Esophagus (tissue), 2 donors: ENCODE measurements at regions not wholly inside any gene's neighbourhood (a gene's known extent, or its start where the extent isn't known, plus 50 kb on each side); places are given as distances from the start of the nearest gene placed in this dataset.
A peak's percentile ranks its signal among the peaks of the same experiment; 100 is the strongest.

ENCODE experiments used
- H3K27ac ChIP-seq, 2 donors: one replicate each; pipeline ENCODE4 v1.5.1; 2013; ENCODE audit warnings: low read depth in 2 of 2, mild to moderate bottlenecking in 2 of 2, inconsistent platforms in 1 of 2, low read length in 1 of 2, moderate library complexity in 1 of 2
- H3K27me3 ChIP-seq, 2 donors: one replicate each; pipeline ENCODE4 v1.6.1; 2013; ENCODE audit warnings: low read length in 2 of 2, control low read depth in 1 of 2, mild to moderate bottlenecking in 1 of 2; ENCODE audit not compliant: insufficient read depth in 2 of 2, control insufficient read depth in 1 of 2
- H3K36me3 ChIP-seq, 2 donors: one replicate each; pipeline ENCODE4 v1.6.1; 2013; ENCODE audit warnings: low read length in 1 of 2; ENCODE audit not compliant: control insufficient read depth in 2 of 2, insufficient read depth in 2 of 2
- H3K4me1 ChIP-seq, 2 donors: one replicate each; pipeline ENCODE4 v1.6.1; 2013; ENCODE audit warnings: low read length in 1 of 2; ENCODE audit not compliant: control insufficient read depth in 2 of 2, insufficient read depth in 2 of 2
- H3K4me3 ChIP-seq, 2 donors: one replicate each; pipeline ENCODE4 v1.5.1; 2013; ENCODE audit warnings: low read length in 2 of 2, mild to moderate bottlenecking in 2 of 2, low read depth in 1 of 2, moderate library complexity in 1 of 2
- H3K9me3 ChIP-seq, 2 donors: one replicate each; pipeline ENCODE4 v1.6.1; 2013; ENCODE audit warnings: mild to moderate bottlenecking in 2 of 2, low read depth in 1 of 2, low read length in 1 of 2, moderate library complexity in 1 of 2; ENCODE audit not compliant: control insufficient read depth in 2 of 2, insufficient read depth in 1 of 2
- WGBS, 2 donors: extraction: QIAGEN DNeasy Blood & Tissue Kit; methylation state at CpG; one replicate each; pipeline ENCODE4 v1.1.7; 2013; 5-methylcytosine and 5-hydroxymethylcytosine counted together
- donor health status: healthy with polysubstance abuse.
- donor health status: Bipolar disorder and iron deficiency.

- H3K27me3 ChIP-seq: no peaks in the 10 kb centered on the region
- WGBS, 2 donors: 60 to 62% methylated on average over 12 of the region's 12 CpGs
- no peaks in the 10 kb centered on the region for H3K36me3 ChIP-seq
- H3K9me3 ChIP-seq: no peaks in the 10 kb centered on the region
- H3K4me1 ChIP-seq: no peaks in the 10 kb centered on the region
- H3K4me3 ChIP-seq: no peak overlapping the region
- H3K27ac ChIP-seq: no peak overlapping the region
Observed at GRCh38 chr9:129392093-129392541, 214.1 kb upstream of the IER5L start.

GRCh38 chr9:129391221-129391661, 213.2 kb upstream of the IER5L start:
- WGBS, 2 donors: 90 to 91% methylated on average over 12 of the region's 12 CpGs
- no peak overlapping the region for H3K27ac ChIP-seq
- no peak overlapping the region for H3K4me3 ChIP-seq
- H3K27me3 ChIP-seq: no peaks in the 10 kb centered on the region
- no peaks in the 10 kb centered on the region for H3K4me1 ChIP-seq
- no peaks in the 10 kb centered on the region for H3K36me3 ChIP-seq
- H3K9me3 ChIP-seq: no peaks in the 10 kb centered on the region

GRCh38 chr9:129390541-129390940, 212.5 kb upstream of the IER5L start:
- no peak overlapping the region for H3K27ac ChIP-seq
- H3K36me3 ChIP-seq: no peaks in the 10 kb centered on the region
- no peaks in the 10 kb centered on the region for H3K27me3 ChIP-seq
- H3K4me1 ChIP-seq: no peaks in the 10 kb centered on the region
- no peaks in the 10 kb centered on the region for H3K9me3 ChIP-seq
- H3K4me3 ChIP-seq: no peak overlapping the region
- 83 to 89% methylated on average over 3 of the region's 3 CpGs for WGBS, 2 donors

- H3K4me3 ChIP-seq: no peak overlapping the region
- no peak overlapping the region for H3K27ac ChIP-seq
- H3K9me3 ChIP-seq: no peaks in the 10 kb centered on the region
- 31 to 33% methylated on average over 3 of the region's 3 CpGs for WGBS, 2 donors
- H3K36me3 ChIP-seq: no peaks in the 10 kb centered on the region
- H3K27me3 ChIP-seq: no peaks in the 10 kb centered on the region
- peaks cover 0 to 6% of the 10 kb centered on the region in 2 donors for H3K4me1 ChIP-seq
Observed at GRCh38 chr9:129387822-129388221, 209.8 kb upstream of the IER5L start.

GRCh38 chr9:129386812-129387177, 208.7 kb upstream of the IER5L start:
- Histone ChIP-seq H3K9me3 (no peaks in the 10 kb centered on the region), H3K36me3 (no peaks in the 10 kb centered on the region), H3K4me1 (peaks cover 0 to 13% of the 10 kb centered on the region in 2 donors), H3K27ac (no peak overlapping the region), H3K4me3 (no peak overlapping the region), H3K27me3 (no peaks in the 10 kb centered on the region)
- 79 to 84% methylated on average over 6 of the region's 6 CpGs for WGBS, 2 donors

GRCh38 chr9:129385211-129385934, 207.3 kb upstream of the IER5L start:
- Histone ChIP-seq H3K27me3 (no peaks in the 10 kb centered on the region), H3K27ac (peak overlapping the region in 1 of 2 donors; percentile 34)
- 86 to 87% methylated on average over 11 of the region's 11 CpGs for WGBS, 2 donors

GRCh38 chr9:129384491-129385210, 206.6 kb upstream of the IER5L start:
- Histone ChIP-seq H3K4me1 (peaks cover 0 to 13% of the 10 kb centered on the region in 2 donors), H3K9me3 (no peaks in the 10 kb centered on the region), H3K27me3 (no peaks in the 10 kb centered on the region), H3K27ac (peak overlapping the region; percentile 34 to 98), H3K4me3 (no peak overlapping the region), H3K36me3 (no peaks in the 10 kb centered on the region)
- WGBS, 2 donors: 95% methylated on average over 11 of the region's 11 CpGs

More at GRCh38 chr9:129385211-129385934, 207.3 kb upstream of the IER5L start:
- Histone ChIP-seq H3K4me3 (no peak overlapping the region), H3K4me1 (peaks cover 0 to 13% of the 10 kb centered on the region in 2 donors), H3K36me3 (no peaks in the 10 kb centered on the region), H3K9me3 (no peaks in the 10 kb centered on the region)

GRCh38 chr9:129383561-129384490, 205.8 kb upstream of the IER5L start:
- H3K36me3 ChIP-seq: no peaks in the 10 kb centered on the region
- peaks cover 0 to 13% of the 10 kb centered on the region in 2 donors for H3K4me1 ChIP-seq
- WGBS, 2 donors: 9 to 10% methylated on average over 56 to 65 of the region's 65 CpGs
- H3K9me3 ChIP-seq: no peaks in the 10 kb centered on the region
- peak overlapping the region; percentile 51 to 59 for H3K4me3 ChIP-seq
- peak overlapping the region; percentile 98 to 99 for H3K27ac ChIP-seq
- H3K27me3 ChIP-seq: no peaks in the 10 kb centered on the region

GRCh38 chr9:129383019-129383560, 205.0 kb upstream of the IER5L start:
- peak overlapping the region; percentile 51 to 59 for H3K4me3 ChIP-seq
- WGBS, 2 donors: 3 to 6% methylated on average over 27 to 29 of the region's 29 CpGs
- no peaks in the 10 kb centered on the region for H3K9me3 ChIP-seq
- H3K36me3 ChIP-seq: no peaks in the 10 kb centered on the region
- peaks cover 0 to 13% of the 10 kb centered on the region in 2 donors for H3K4me1 ChIP-seq
- no peaks in the 10 kb centered on the region for H3K27me3 ChIP-seq
- peak overlapping the region; percentile 98 to 99 for H3K27ac ChIP-seq
